Keratinocyte (primary cell): ENCODE measurements at regions not wholly inside any gene's neighbourhood (a gene's known extent, or its start where the extent isn't known, plus 50 kb on each side); places are given as distances from the start of the nearest gene placed in this dataset.

Source experiments
- DNase-seq: peaks from one replicate; pipeline ENCODE4 v3.0.0-alpha.2; 2011; ENCODE audit warnings: low read depth, missing footprints, low spot score
- FAIRE-seq: peaks from 2 replicates; lab custom pipeline; 2011; peaks lifted over from hg19 to GRCh38; lab: Jason Lieb, UNC
- H2AFZ ChIP-seq: 2 replicates; pipeline ENCODE4 v1.6.0; 2012; ENCODE audit warnings: low read length, control low read depth, inconsistent platforms; ENCODE audit not compliant: control insufficient read depth
- H3K27ac ChIP-seq: 2 replicates; pipeline ENCODE4 v1.5.1; 2011; ENCODE audit warnings: low read length; ENCODE audit not compliant: control insufficient read depth, insufficient read depth
- H3K27me3 ChIP-seq: 3 replicates; pipeline ENCODE4 v1.6.0; 2011; ENCODE audit warnings: low read length; ENCODE audit not compliant: control insufficient read depth, insufficient read depth; ENCODE audit errors: extremely low read depth
- H3K36me3 ChIP-seq, 2 experiments: 2 replicates in 1 of 2; 3 replicates in 1 of 2; pipeline ENCODE4 v1.5.1; 2011; ENCODE audit warnings: low read length in 2 of 2, mild to moderate bottlenecking in 1 of 2; ENCODE audit not compliant: control insufficient read depth in 2 of 2, insufficient read depth in 2 of 2; ENCODE audit errors: extremely low read depth in 1 of 2
- H3K4me1 ChIP-seq: 3 replicates; pipeline ENCODE4 v1.5.1; 2011; ENCODE audit warnings: low read length; ENCODE audit not compliant: control insufficient read depth, insufficient read depth; ENCODE audit errors: extremely low read depth
- H3K4me2 ChIP-seq: 3 replicates; pipeline ENCODE4 v1.6.0; 2011; ENCODE audit warnings: low read depth, low read length; ENCODE audit not compliant: control insufficient read depth, insufficient read depth; ENCODE audit errors: extremely low read depth
- H3K4me3 ChIP-seq, 3 experiments: fragments of 200-600 bp in 1 of 3; sonication (generic) in 1 of 3; 2 replicates in 2 of 3; 3 replicates in 1 of 3; pipeline ENCODE4 v1.5.1; 2011 to 2016; ENCODE audit warnings: low read length in 3 of 3, mild to moderate bottlenecking in 3 of 3, control low read depth in 2 of 3, inconsistent platforms in 1 of 3, low read depth in 1 of 3, mixed read lengths in 1 of 3, mixed run types in 1 of 3, moderate library complexity in 1 of 3; ENCODE audit not compliant: control insufficient read depth in 2 of 3, insufficient read depth in 2 of 3; ENCODE audit errors: extremely low read depth in 1 of 3
- H3K79me2 ChIP-seq: 2 replicates; pipeline ENCODE4 v1.6.0; 2012; ENCODE audit warnings: low read length; ENCODE audit not compliant: control insufficient read depth, insufficient read depth
- H3K9ac ChIP-seq: 3 replicates; pipeline ENCODE4 v1.6.0; 2011; ENCODE audit warnings: low read length; ENCODE audit not compliant: control insufficient read depth, insufficient read depth; ENCODE audit errors: extremely low read depth
- H3K9me1 ChIP-seq: 3 replicates; pipeline ENCODE4 v1.6.0; 2011; ENCODE audit warnings: low read length; ENCODE audit not compliant: control insufficient read depth, insufficient read depth; ENCODE audit errors: extremely low read depth
- H3K9me3 ChIP-seq: 2 replicates; pipeline ENCODE4 v1.5.1; 2012; ENCODE audit warnings: low read depth, low read length; ENCODE audit not compliant: control insufficient read depth
- H4K20me1 ChIP-seq: 3 replicates; pipeline ENCODE4 v1.6.0; 2011; ENCODE audit warnings: low read length; ENCODE audit not compliant: control insufficient read depth, insufficient read depth; ENCODE audit errors: extremely low read depth
- CTCF ChIP-seq, 3 experiments: IDR thresholded peaks in 1 of 3; conservative IDR thresholded peaks in 1 of 3; optimal IDR thresholded peaks in 1 of 3; 2 replicates in 2 of 3; 3 replicates in 1 of 3; pipeline versions ENCODE3 to v1.5.1; 2011; ENCODE audit warnings: low read length in 3 of 3, mild to moderate bottlenecking in 3 of 3, moderate library complexity in 2 of 3, control low read depth in 1 of 3, inconsistent platforms in 1 of 3; ENCODE audit not compliant: insufficient read depth in 2 of 3; ENCODE audit errors: extremely low read depth in 1 of 3
- EZH2 ChIP-seq: IDR thresholded peaks from one replicate; pipeline ENCODE4 v1.6.1; 2012; ENCODE audit warnings: inconsistent platforms, mild to moderate bottlenecking, low read length, moderate library complexity
- dilution Hi-C: fragments of 300-500 bp; cut with MboI; formaldehyde crosslinking; loops from one replicate; pipeline ENCODE4 v1.7.0; 2020; ENCODE audit warnings: low sequenced_read_pairs; ENCODE audit not compliant: extremely low pct_ligation_motif_present

- FAIRE-seq: no peak
- Histone ChIP-seq H3K4me1 (no peaks in the 10 kb centered on the region), H3K9me3 (no peaks in the 10 kb centered on the region), H2AFZ (no peak overlapping the region), H3K79me2 (no peaks in the 10 kb centered on the region), H4K20me1 (no peaks in the 10 kb centered on the region), H3K27ac (no peak overlapping the region), H3K4me2 (no peak overlapping the region), H3K36me3 (no peaks in the 10 kb centered on the region), H3K9ac (no peak overlapping the region), H3K9me1 (no peaks in the 10 kb centered on the region), H3K4me3 (no peak overlapping the region), H3K27me3 (peaks cover 6% of the 10 kb centered on the region)
- DNase-seq: no peak
- dilution Hi-C loops: no loop called here
- TF ChIP-seq CTCF (optimal IDR thresholded peaks at IDR 0.05 in 1 of 3, IDR thresholded peaks at IDR 0.05 in 1 of 3, conservative IDR thresholded peaks at IDR 0.05 in 1 of 3; ENCODE audit: extremely low read depth in 1 of 3, insufficient read depth in 2 of 3, low read length in 3 of 3) (no peak), EZH2 (no peak)
Observed at GRCh38 chr16:66004699-66005098, 361.8 kb upstream of the CDH5 start.

- H2AFZ ChIP-seq: no peak overlapping the region
- FAIRE-seq (no peak), DNase-seq (no peak)
- no peaks in the 10 kb centered on the region for H3K79me2 ChIP-seq
- H3K36me3 ChIP-seq: no peaks in the 10 kb centered on the region
- TF ChIP-seq EZH2 (no peak), CTCF (optimal IDR thresholded peaks at IDR 0.05 in 1 of 3, IDR thresholded peaks at IDR 0.05 in 1 of 3, conservative IDR thresholded peaks at IDR 0.05 in 1 of 3; ENCODE audit: extremely low read depth in 1 of 3, insufficient read depth in 2 of 3, low read length in 3 of 3) (no peak)
- peaks cover 6% of the 10 kb centered on the region for H3K27me3 ChIP-seq
- H3K9me1 ChIP-seq: no peaks in the 10 kb centered on the region
- H3K4me1 ChIP-seq: no peaks in the 10 kb centered on the region
- no peak overlapping the region for H3K9ac ChIP-seq
- H3K4me3 ChIP-seq: no peak overlapping the region
- no peak overlapping the region for H3K27ac ChIP-seq
- dilution Hi-C loops: no loop called here
- no peaks in the 10 kb centered on the region for H4K20me1 ChIP-seq
- no peaks in the 10 kb centered on the region for H3K9me3 ChIP-seq
- H3K4me2 ChIP-seq: no peak overlapping the region
Observed at GRCh38 chr16:66003201-66003600, 363.3 kb upstream of the CDH5 start.
